Lower leg skin (tissue), 3 donors: ENCODE measurements at regions not wholly inside any gene's neighbourhood (a gene's known extent, or its start where the extent isn't known, plus 50 kb on each side); places are given as distances from the start of the nearest gene placed in this dataset.

Experiments
- POLR2A ChIP-seq, 2 donors: fragments of 450-650 bp; IDR thresholded peaks; one replicate each; pipeline ENCODE4 v1.6.1; 2016 to 2017; ENCODE audit warnings: antibody characterized with exemption in 2 of 2, mild to moderate bottlenecking in 1 of 2, moderate library complexity in 1 of 2
- TF ChIP-seq, protein P1 (sequence below), 3 donors: fragments of 450-650 bp; IDR thresholded peaks; one replicate each; pipeline ENCODE4 v1.5.1; 2016; ENCODE audit warnings: antibody characterized with exemption in 3 of 3, mild to moderate bottlenecking in 3 of 3, moderate library complexity in 2 of 3

DNA sequence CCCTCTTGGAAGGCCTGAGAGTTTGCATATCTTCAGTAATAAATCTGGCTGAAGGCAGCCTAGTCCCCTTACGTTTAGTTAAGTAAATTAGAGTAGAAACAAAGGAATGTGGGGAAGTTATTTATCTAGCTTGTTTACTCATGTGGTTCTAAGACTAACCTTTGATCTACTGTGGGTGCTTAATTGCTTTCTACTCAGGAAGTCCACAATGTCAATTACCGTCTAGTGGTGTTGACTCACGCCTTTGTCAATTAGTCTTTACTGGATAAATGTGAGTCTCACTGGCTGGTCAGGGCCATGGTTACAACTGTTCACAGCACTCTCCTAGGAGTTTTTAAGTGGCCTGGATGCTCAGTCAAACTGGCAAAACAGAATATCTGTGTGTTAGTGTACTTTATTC is 2338.4 kb downstream of the TP53TG3F start:
- TF ChIP-seq, protein P1, sequence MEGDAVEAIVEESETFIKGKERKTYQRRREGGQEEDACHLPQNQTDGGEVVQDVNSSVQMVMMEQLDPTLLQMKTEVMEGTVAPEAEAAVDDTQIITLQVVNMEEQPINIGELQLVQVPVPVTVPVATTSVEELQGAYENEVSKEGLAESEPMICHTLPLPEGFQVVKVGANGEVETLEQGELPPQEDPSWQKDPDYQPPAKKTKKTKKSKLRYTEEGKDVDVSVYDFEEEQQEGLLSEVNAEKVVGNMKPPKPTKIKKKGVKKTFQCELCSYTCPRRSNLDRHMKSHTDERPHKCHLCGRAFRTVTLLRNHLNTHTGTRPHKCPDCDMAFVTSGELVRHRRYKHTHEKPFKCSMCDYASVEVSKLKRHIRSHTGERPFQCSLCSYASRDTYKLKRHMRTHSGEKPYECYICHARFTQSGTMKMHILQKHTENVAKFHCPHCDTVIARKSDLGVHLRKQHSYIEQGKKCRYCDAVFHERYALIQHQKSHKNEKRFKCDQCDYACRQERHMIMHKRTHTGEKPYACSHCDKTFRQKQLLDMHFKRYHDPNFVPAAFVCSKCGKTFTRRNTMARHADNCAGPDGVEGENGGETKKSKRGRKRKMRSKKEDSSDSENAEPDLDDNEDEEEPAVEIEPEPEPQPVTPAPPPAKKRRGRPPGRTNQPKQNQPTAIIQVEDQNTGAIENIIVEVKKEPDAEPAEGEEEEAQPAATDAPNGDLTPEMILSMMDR (IDR thresholded peaks at IDR 0.05) = no peak
- no peak for TF ChIP-seq POLR2A (IDR thresholded peaks at IDR 0.05)
